ENCODE measurements at regions not wholly inside any gene's neighbourhood (a gene's known extent, or its start where the extent isn't known, plus 50 kb on each side); places are given as distances from the start of the nearest gene placed in this dataset.

DNA sequence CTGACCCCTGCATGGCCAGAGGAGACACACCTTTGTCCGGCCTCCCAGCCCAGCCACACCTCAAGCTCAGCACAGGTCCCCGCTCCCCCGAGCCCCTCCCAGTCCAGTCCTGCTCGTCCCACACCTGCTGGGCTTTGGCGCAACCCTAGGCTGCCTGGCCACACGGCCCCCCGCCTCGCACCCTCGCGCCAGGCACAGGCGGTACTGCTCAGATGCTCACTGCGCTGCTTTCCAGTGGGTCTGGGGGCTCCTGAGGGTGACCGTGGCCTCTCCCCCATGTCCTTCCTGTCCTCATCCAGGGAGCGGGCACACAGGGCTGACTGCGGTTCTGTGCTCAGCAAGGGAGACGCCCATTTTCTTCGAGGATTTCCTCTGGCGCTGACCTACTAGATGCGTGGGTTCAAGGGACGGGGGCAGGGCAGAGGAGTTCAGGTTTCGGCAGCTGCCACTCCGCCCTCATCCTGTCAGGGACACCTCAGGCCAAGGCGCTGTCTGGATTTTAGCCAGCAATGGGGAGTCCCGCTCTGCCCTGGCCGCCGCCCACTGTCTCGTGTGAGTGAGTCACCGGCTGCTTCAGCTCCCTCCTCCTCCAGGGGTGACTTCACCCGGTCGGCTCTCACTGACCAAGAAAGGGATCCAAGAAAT, 118.0 kb upstream of the ZNF469 start (continued):
- TF ChIP-seq ZC3H11A (IDR thresholded peaks at IDR 0.05; ENCODE audit: low read depth, low read length) (no peak), NELFE (IDR thresholded peaks at IDR 0.05; ENCODE audit: insufficient read depth, insufficient read length) (no peak), FOSL1 (tag; conservative IDR thresholded peaks at IDR 0.05) (peak; percentile 97)
- TF ChIP-seq, protein P1, sequence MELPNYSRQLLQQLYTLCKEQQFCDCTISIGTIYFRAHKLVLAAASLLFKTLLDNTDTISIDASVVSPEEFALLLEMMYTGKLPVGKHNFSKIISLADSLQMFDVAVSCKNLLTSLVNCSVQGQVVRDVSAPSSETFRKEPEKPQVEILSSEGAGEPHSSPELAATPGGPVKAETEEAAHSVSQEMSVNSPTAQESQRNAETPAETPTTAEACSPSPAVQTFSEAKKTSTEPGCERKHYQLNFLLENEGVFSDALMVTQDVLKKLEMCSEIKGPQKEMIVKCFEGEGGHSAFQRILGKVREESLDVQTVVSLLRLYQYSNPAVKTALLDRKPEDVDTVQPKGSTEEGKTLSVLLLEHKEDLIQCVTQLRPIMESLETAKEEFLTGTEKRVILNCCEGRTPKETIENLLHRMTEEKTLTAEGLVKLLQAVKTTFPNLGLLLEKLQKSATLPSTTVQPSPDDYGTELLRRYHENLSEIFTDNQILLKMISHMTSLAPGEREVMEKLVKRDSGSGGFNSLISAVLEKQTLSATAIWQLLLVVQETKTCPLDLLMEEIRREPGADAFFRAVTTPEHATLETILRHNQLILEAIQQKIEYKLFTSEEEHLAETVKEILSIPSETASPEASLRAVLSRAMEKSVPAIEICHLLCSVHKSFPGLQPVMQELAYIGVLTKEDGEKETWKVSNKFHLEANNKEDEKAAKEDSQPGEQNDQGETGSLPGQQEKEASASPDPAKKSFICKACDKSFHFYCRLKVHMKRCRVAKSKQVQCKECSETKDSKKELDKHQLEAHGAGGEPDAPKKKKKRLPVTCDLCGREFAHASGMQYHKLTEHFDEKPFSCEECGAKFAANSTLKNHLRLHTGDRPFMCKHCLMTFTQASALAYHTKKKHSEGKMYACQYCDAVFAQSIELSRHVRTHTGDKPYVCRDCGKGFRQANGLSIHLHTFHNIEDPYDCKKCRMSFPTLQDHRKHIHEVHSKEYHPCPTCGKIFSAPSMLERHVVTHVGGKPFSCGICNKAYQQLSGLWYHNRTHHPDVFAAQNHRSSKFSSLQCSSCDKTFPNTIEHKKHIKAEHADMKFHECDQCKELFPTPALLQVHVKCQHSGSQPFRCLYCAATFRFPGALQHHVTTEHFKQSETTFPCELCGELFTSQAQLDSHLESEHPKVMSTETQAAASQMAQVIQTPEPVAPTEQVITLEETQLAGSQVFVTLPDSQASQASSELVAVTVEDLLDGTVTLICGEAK (IDR thresholded peaks at IDR 0.05): peak; percentile 32; the same call in 1 of the 2 replicates
- TF ChIP-seq, protein P1 (CRISPR knock-in tag; IDR thresholded peaks at IDR 0.05): no peak
- TF ChIP-seq, protein P2, sequence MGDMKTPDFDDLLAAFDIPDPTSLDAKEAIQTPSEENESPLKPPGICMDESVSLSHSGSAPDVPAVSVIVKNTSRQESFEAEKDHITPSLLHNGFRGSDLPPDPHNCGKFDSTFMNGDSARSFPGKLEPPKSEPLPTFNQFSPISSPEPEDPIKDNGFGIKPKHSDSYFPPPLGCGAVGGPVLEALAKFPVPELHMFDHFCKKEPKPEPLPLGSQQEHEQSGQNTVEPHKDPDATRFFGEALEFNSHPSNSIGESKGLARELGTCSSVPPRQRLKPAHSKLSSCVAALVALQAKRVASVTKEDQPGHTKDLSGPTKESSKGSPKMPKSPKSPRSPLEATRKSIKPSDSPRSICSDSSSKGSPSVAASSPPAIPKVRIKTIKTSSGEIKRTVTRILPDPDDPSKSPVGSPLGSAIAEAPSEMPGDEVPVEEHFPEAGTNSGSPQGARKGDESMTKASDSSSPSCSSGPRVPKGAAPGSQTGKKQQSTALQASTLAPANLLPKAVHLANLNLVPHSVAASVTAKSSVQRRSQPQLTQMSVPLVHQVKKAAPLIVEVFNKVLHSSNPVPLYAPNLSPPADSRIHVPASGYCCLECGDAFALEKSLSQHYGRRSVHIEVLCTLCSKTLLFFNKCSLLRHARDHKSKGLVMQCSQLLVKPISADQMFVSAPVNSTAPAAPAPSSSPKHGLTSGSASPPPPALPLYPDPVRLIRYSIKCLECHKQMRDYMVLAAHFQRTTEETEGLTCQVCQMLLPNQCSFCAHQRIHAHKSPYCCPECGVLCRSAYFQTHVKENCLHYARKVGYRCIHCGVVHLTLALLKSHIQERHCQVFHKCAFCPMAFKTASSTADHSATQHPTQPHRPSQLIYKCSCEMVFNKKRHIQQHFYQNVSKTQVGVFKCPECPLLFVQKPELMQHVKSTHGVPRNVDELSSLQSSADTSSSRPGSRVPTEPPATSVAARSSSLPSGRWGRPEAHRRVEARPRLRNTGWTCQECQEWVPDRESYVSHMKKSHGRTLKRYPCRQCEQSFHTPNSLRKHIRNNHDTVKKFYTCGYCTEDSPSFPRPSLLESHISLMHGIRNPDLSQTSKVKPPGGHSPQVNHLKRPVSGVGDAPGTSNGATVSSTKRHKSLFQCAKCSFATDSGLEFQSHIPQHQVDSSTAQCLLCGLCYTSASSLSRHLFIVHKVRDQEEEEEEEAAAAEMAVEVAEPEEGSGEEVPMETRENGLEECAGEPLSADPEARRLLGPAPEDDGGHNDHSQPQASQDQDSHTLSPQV (IDR thresholded peaks at IDR 0.05): no peak

All from K562 (cell line).